Duodenal mucosa (tissue), 2 donors: ENCODE measurements at regions not wholly inside any gene's neighbourhood (a gene's known extent, or its start where the extent isn't known, plus 50 kb on each side); places are given as distances from the start of the nearest gene placed in this dataset.
"Not testable (repeated sequence)": the region's sequence is repeated elsewhere in the genome, so short reads cannot be mapped to it uniquely, and the experiment has no call there.

Experiments used
- H3K27ac ChIP-seq: one replicate; pipeline ENCODE4 v1.7.0; 2013; ENCODE audit warnings: low read depth, low read length
- H3K27me3 ChIP-seq, 2 donors: one replicate each; pipeline ENCODE4 v1.7.0; 2013; ENCODE audit warnings: low read length in 2 of 2, control low read depth in 1 of 2; ENCODE audit not compliant: insufficient read depth in 2 of 2, control insufficient read depth in 1 of 2
- H3K36me3 ChIP-seq, 2 donors: one replicate each; pipeline ENCODE4 v1.7.0; 2013; ENCODE audit warnings: low read length in 2 of 2, control low read depth in 1 of 2; ENCODE audit not compliant: insufficient read depth in 2 of 2, control insufficient read depth in 1 of 2
- H3K4me1 ChIP-seq, 2 donors: one replicate each; pipeline ENCODE4 v1.7.0; 2013; ENCODE audit warnings: low read length in 2 of 2, control low read depth in 1 of 2; ENCODE audit not compliant: insufficient read depth in 2 of 2, control insufficient read depth in 1 of 2
- H3K4me3 ChIP-seq, 2 donors: one replicate each; pipeline ENCODE4 v1.7.0; 2013; ENCODE audit warnings: low read length in 2 of 2, low read depth in 1 of 2
- H3K9ac ChIP-seq, 2 donors: one replicate each; pipeline ENCODE4 v1.7.0; 2013; ENCODE audit warnings: low read length in 2 of 2, low read depth in 1 of 2
- H3K9me3 ChIP-seq, 2 donors: one replicate each; pipeline ENCODE4 v1.7.0; 2013; ENCODE audit warnings: low read length in 2 of 2, control low read depth in 1 of 2; ENCODE audit not compliant: control insufficient read depth in 1 of 2

DNA sequence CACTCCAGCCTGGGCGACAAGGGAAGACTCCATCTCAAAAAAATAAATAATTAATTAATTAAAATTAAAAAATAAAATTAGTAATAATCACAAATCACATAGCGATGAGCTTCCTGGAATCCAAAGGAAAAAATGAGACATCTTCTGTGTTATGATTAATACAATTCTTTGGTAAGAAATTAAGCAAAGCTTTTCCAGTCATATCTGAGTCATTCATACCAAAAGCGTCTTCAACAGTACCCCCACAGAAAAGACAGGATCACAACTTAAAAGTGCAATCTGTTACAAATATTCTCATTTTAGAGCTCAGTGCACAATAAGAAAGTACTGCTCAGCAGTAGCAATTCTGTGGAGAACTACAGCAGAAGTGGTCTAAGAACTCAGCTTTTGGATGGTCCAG lies 168.5 kb upstream of the MXRA5 start:
- Histone ChIP-seq H3K36me3 (no peaks in the 10 kb centered on the region), H3K4me1 (no peaks in the 10 kb centered on the region), H3K27ac (no peak overlapping the region), H3K4me3 (no peak overlapping the region), H3K27me3 (no peaks in the 10 kb centered on the region), H3K9ac (no peak overlapping the region), H3K9me3 (no peaks in the 10 kb centered on the region)

DNA sequence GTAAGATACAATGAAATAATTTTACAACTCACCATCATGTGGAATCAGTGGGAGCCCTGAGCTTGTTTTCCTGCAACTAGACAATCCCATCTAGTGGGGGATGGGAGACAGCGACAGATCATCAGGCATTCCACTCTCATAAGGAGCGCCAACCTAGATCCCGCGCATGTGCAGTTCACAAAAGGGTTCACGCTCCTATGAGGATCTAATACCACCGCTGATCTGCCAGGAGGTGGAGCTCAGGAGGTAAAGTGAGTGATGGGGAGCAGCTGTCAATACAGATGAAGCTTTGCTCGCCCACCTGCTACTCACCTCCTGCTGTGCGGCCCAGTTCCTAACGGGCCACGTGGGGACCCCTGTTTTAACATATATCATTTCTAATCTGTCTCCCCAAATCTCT lies 165.7 kb upstream of the MXRA5 start:
- not testable (repeated sequence) for H3K4me3 ChIP-seq, H3K36me3 ChIP-seq, H3K9me3 ChIP-seq, H3K27ac ChIP-seq, H3K27me3 ChIP-seq, H3K9ac ChIP-seq, H3K4me1 ChIP-seq

DNA sequence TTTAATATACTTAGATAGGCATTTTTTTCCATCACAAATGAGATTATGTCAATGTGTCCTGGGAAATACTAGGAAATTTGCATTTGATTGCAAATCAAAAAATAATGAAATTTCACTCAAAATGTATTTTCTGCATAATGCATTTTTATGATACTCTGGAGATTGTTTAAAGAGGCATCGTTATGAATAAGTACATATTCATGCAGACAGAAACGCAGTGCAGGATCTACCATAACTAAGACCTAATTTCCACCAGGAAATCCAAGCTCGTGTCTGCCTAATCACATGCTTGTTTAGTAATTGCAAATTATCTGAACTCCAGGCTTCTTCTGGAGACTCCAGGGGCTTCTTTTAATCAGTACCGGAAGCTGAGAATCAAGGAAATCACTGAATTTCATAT lies 163.5 kb upstream of the MXRA5 start:
- Histone ChIP-seq H3K4me3 (no peak overlapping the region), H3K27ac (no peak overlapping the region)

DNA sequence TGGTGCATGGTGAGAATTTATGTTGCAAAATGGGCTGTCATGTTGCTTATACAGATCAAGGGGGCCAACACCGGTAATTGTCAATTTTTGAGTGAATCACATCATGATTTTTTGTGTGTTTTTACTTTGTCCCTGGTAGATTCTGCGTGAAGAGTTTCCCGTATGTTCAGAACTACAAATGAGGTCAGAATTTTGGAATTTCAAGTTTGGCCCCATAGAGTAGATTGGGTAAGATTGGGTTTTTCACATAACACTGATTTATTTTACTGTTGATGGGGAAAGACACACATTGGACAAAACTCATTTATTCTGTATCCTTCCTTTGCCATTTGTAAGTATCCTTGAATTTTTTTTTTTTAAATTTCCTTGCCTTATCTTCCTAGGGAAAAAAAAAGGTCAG lies 158.5 kb upstream of the MXRA5 start:
- Histone ChIP-seq H3K27me3 (no peaks in the 10 kb centered on the region), H3K4me1 (no peaks in the 10 kb centered on the region), H3K27ac (no peak overlapping the region), H3K9ac (no peak overlapping the region), H3K36me3 (no peaks in the 10 kb centered on the region), H3K4me3 (no peak overlapping the region), H3K9me3 (no peaks in the 10 kb centered on the region)

More for the DNA sequence above, 163.5 kb upstream of the MXRA5 start:
- no peaks in the 10 kb centered on the region for H3K4me1 ChIP-seq
- no peaks in the 10 kb centered on the region for H3K27me3 ChIP-seq
- no peak overlapping the region for H3K9ac ChIP-seq
- H3K36me3 ChIP-seq = no peaks in the 10 kb centered on the region
- H3K9me3 ChIP-seq = no peaks in the 10 kb centered on the region

DNA sequence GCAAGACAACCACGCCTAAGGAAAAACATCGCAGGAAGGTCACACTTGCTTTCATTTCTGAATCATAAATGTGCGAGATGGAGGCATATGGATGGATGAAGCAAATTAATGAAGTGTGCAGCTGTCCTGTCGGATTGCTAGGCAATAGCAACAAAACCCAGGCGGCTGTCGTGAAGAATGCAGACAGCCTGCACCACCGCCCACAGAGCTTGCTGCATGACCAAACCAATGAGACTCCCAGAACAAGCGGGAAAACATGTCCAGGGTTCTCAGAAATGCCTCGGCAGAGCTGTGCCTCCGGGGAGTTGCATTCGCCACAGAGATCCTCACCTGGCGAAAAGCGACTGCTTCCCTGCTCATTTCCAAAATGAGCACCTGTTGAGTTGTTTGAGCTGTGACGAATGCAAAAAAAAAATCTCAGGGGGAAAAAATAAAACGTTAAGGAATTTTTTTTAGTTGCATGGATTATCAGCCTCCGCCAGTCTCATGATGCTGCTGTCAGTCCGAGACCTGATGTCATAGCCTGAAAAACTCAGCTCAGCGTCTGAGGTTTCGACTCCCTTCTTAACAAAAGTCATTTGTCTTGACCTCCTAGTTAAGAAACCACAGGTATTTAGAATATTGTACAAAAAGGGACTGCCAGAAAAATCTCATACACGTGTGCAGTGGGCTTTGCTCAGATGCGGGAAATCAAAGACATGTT lies 155.5 kb upstream of the MXRA5 start:
- Histone ChIP-seq H3K27ac (no peak overlapping the region), H3K27me3 (no peaks in the 10 kb centered on the region), H3K9me3 (no peaks in the 10 kb centered on the region), H3K4me3 (no peak overlapping the region), H3K9ac (no peak overlapping the region), H3K36me3 (no peaks in the 10 kb centered on the region), H3K4me1 (no peaks in the 10 kb centered on the region)

GRCh38 chrX:3495836-3496769 lies 149.7 kb upstream of the MXRA5 start:
- not testable (repeated sequence) for H3K4me1 ChIP-seq, H3K27me3 ChIP-seq, H3K9me3 ChIP-seq, H3K36me3 ChIP-seq, H3K27ac ChIP-seq, H3K9ac ChIP-seq, H3K4me3 ChIP-seq

DNA sequence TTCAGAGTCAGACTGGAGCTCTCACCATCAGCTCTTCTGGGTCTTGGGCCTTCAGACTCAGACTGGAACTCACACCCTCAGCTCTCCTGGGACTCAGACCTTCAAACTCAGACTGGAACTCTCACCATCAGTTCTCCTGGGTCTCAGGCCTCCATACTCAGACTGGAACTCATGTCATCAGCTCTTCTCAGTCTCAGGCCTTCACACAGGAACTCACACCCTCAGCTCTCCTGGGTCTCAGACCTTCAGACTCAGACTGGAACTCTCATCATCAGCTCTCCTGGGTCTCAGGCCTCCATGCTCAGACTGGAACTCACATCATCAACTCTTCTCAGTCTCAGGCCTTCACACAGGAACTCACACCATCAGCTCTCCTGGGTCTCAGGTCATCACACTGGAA lies 147.2 kb upstream of the MXRA5 start:
- no peaks in the 10 kb centered on the region for H3K9me3 ChIP-seq
- H3K4me1 ChIP-seq = no peaks in the 10 kb centered on the region
- no peak overlapping the region for H3K4me3 ChIP-seq
- H3K27ac ChIP-seq = no peak overlapping the region
- no peak overlapping the region for H3K9ac ChIP-seq
- H3K36me3 ChIP-seq = no peaks in the 10 kb centered on the region
- H3K27me3 ChIP-seq = no peaks in the 10 kb centered on the region

DNA sequence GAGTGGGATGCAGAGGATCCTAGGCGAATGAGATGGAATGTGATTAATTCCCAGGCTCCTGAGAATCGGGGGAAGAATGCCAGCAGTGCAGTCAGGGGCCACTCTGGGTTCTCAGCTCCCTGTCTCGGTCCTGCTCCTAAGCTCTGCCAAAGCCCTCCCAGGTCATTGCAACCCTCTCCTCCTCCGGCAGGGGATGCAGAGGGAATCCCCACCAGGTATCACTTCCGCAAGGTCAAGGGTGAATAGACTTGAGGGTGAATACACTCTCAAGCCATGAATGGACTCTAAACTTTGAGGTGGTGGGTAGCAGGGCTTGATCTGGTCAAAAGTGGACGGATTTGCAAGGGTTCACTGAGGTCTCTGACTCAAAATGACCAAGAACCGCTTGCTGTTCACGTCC lies 139.3 kb upstream of the MXRA5 start:
- no peak overlapping the region for H3K9ac ChIP-seq
- no peaks in the 10 kb centered on the region for H3K4me1 ChIP-seq

GRCh38 chrX:3479026-3479425 lies 132.6 kb upstream of the MXRA5 start:
- no peaks in the 10 kb centered on the region for H3K27me3 ChIP-seq
- H3K9ac ChIP-seq = no peak overlapping the region
- H3K4me1 ChIP-seq = no peaks in the 10 kb centered on the region
- H3K36me3 ChIP-seq = no peaks in the 10 kb centered on the region
- H3K27ac ChIP-seq = no peak overlapping the region
- H3K9me3 ChIP-seq = no peaks in the 10 kb centered on the region
- no peak overlapping the region for H3K4me3 ChIP-seq

More for the DNA sequence above, 139.3 kb upstream of the MXRA5 start:
- Histone ChIP-seq H3K4me3 (no peak overlapping the region), H3K27ac (no peak overlapping the region), H3K36me3 (no peaks in the 10 kb centered on the region), H3K9me3 (no peaks in the 10 kb centered on the region), H3K27me3 (no peaks in the 10 kb centered on the region)

DNA sequence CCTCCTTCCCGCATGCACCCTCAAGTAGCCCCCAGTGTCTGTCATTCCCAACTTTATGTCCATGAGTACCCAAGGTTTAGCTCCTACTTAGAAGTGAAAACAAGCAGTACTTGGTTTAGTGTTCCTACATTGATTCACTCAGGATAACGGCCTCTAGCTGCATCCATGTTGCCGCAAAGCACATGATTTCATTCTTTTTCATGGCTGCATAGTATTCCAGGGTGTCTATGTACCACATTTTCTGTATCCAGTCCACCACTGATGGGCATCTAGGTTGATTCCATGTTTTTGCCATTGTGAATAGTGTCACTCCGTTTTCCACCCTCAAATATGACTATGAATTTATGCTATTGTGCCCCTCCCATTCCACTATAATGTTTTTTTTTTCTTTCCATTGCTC lies 130.5 kb upstream of the MXRA5 start:
- H3K27me3 ChIP-seq = no peaks in the 10 kb centered on the region
- H3K27ac ChIP-seq = no peak overlapping the region
- H3K9ac ChIP-seq = no peak overlapping the region
- H3K4me1 ChIP-seq = no peaks in the 10 kb centered on the region
- H3K9me3 ChIP-seq = no peaks in the 10 kb centered on the region
- H3K4me3 ChIP-seq = no peak overlapping the region
- no peaks in the 10 kb centered on the region for H3K36me3 ChIP-seq
